ENCODE measurements at regions not wholly inside any gene's neighbourhood (a gene's known extent, or its start where the extent isn't known, plus 50 kb on each side); places are given as distances from the start of the nearest gene placed in this dataset.

DNA sequence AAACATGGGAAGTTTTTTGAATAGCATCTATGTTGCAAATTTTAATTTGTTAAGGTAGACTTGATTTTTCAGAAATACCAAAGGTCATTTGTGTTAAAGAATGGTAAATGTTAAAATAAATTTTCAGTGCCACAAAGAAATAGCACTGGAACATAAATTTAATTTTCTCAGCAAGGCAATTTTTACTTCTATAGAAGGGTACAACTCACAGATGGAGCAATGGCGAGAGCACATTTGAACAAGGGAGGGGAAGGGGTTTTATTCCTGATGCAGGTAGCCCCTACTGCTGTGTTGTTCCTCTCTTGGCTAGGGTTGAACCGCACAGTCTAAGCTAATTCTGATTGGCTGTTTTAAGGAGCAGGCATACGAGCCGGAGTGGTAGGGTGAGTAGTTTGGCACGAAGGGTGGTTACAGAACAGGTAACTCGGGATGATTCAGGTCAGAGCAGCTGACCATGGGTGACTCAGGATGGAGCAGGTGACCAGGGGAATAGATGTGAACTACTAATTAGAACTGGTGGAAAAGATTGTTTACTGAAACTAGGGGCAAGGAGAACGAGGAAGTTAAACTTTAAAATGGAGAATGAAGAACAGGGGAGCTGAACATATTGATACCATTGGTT is 50.1 kb upstream of the PSME4 start:
- no peak for TF ChIP-seq POLR2AphosphoS2 (IDR thresholded peaks at IDR 0.05; ENCODE audit: low read depth, low read length)
- TF ChIP-seq REST (IDR thresholded peaks at IDR 0.05; ENCODE audit: low read depth, low read length), result no peak
- TF ChIP-seq NBN (IDR thresholded peaks at IDR 0.05), result no peak
- TF ChIP-seq LARP7 (IDR thresholded peaks at IDR 0.05), result no peak
- no peak for TF ChIP-seq HDAC6 (IDR thresholded peaks at IDR 0.05; ENCODE audit: unreplicated experiment)
- TF ChIP-seq CTCF (IDR thresholded peaks at IDR 0.05 in 2 of 3, conservative IDR thresholded peaks at IDR 0.05 in 1 of 3; ENCODE audit: control insufficient read depth in 2 of 3, extremely low read depth in 1 of 3, insufficient read depth in 1 of 3, low read depth in 3 of 3, low read length in 3 of 3), result no peak
- TF ChIP-seq HDAC2 (IDR thresholded peaks at IDR 0.05), result no peak
- TF ChIP-seq ETV6 (conservative IDR thresholded peaks at IDR 0.05 in 1 of 2, IDR thresholded peaks at IDR 0.05 in 1 of 2; ENCODE audit: borderline replicate concordance in 1 of 2, low read depth in 1 of 2), result no peak
- TF ChIP-seq MAX (IDR thresholded peaks at IDR 0.05; ENCODE audit: low read depth, low read length), result no peak
